Neural cell (in vitro differentiated cells): ENCODE measurements at regions not wholly inside any gene's neighbourhood (a gene's known extent, or its start where the extent isn't known, plus 50 kb on each side); places are given as distances from the start of the nearest gene placed in this dataset.

Experiments
- CTCF ChIP-seq: fragments of 450-650 bp; IDR thresholded peaks from 2 replicates; pipeline ENCODE4 v1.5.1; 2014; ENCODE audit warnings: antibody characterized with exemption, mild to moderate bottlenecking, moderate library complexity; ENCODE audit not compliant: poor library complexity, severe bottlenecking
- EP300 ChIP-seq: fragments of 450-650 bp; conservative IDR thresholded peaks from 2 replicates; pipeline ENCODE4 v1.6.1; 2014; ENCODE audit warnings: antibody characterized with exemption, mild to moderate bottlenecking, moderate library complexity; ENCODE audit not compliant: poor library complexity, severe bottlenecking
- EZH2 ChIP-seq: fragments of 200-600, 300-800 bp; shearing (Covaris generic), sonication (generic); IDR thresholded peaks from 2 replicates; pipeline ENCODE4 v1.6.1; 2014; ENCODE audit warnings: antibody characterized with exemption, low read length, borderline replicate concordance, mild to moderate bottlenecking; ENCODE audit not compliant: insufficient read depth, poor library complexity, severe bottlenecking
- POLR2AphosphoS5 ChIP-seq: IDR thresholded peaks from 2 replicates; pipeline ENCODE4 v1.6.1; 2012
- REST ChIP-seq: IDR thresholded peaks from 2 replicates; pipeline ENCODE4 v1.6.1; 2012; ENCODE audit warnings: borderline replicate concordance

GRCh38 chrX:43002526-43003203 is 224.7 kb upstream of the PPP1R2C start:
- TF ChIP-seq CTCF (no peak), EZH2 (no peak), EP300 (no peak), POLR2AphosphoS5 (no peak), REST (no peak)
